ENCODE measurements at regions not wholly inside any gene's neighbourhood (a gene's known extent, or its start where the extent isn't known, plus 50 kb on each side); places are given as distances from the start of the nearest gene placed in this dataset.

DNA sequence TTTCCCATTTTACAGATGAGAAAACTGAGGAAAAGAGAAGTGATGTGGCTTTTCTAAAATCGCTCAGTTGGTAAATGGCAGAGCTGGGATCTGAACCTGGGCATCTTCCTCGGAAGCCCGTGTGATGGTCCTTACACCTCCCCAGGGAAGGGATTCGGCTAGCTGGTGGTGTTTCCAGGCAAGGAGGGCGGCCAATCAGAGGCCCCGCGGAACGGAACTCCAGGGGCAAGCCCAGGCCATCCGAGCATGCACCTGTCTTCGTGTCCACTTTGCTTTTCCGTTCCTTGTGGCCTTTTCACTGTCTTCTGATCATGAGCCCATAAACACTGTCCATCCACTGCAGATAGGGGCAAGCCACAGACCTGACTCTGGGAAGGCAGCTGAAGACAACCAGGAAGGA is 114.8 kb upstream of the TMEM132D start:
- Mint-ChIP-seq H3K9me3 (no peaks in the 10 kb centered on the region), H3K4me3 (no peak overlapping the region), H3K27me3 (peaks cover 16% of the 10 kb centered on the region), H3K27ac (no peak overlapping the region), H3K4me1 (ENCODE audit: low read depth) (no peaks in the 10 kb centered on the region), H3K36me3 (ENCODE audit: low read depth) (no peaks in the 10 kb centered on the region)
- H3K36me3 ChIP-seq (ENCODE audit: insufficient read depth, low read length), result no peaks in the 10 kb centered on the region
- H3K27ac ChIP-seq (ENCODE audit: low read depth in 1 of 2, low read length in 2 of 2), result no peak overlapping the region
- no peak for ATAC-seq (ENCODE audit: poor library complexity)
- TF ChIP-seq CTCF (IDR thresholded peaks at IDR 0.05), result no peak
- no peak for DNase-seq
- peaks cover 0 to 12% of the 10 kb centered on the region in 2 experiments for H3K9me3 ChIP-seq (ENCODE audit: control insufficient read depth in 1 of 2, insufficient read depth in 1 of 2, low read length in 2 of 2)
- peaks cover 4% of the 10 kb centered on the region for H3K4me1 ChIP-seq (ENCODE audit: insufficient read depth, low read length)
- ChIA-PET CTCF (interaction anchor here (0.8 kb wide), 1 partner anchor 8 kb away, joined by 3 read pairs; no protein-coding TSS in a partner anchor), POLR2A (no interaction called here)
- H3K27me3 ChIP-seq (ENCODE audit: control insufficient read depth in 1 of 2, insufficient read depth in 2 of 2, low read length in 2 of 2), result peaks cover 0 to 6% of the 10 kb centered on the region in 2 experiments
- intact Hi-C loops (cut with DNase I, micrococcal nuclease), result no loop called here
- no peak overlapping the region for H3K4me3 ChIP-seq (ENCODE audit: low read length)

DNA sequence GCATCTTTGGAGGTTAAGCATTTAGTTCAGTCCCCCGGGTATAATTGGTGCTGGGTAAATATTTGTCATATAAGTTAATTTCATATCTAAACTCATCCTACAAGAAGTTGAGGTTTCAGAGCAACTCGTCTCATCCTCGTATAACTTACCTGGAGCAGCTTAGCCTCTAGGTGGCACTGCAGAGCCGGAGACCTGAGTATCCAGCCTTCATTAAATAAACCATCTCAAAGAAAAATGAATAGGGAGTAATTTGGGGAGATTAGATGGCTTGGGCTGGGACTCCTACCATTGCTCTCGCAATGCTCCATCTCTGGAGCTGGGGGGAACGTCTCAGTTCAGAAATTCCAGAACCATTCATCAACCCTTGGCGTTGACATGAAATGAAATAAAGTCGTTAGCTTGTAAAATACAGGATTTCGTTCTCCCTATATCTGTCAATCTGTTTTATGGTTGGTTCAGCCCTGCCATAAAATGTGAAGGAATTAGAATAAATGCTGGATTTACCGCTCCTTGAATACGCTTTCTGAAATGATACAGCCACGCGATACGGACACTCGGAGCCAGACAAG is 122.9 kb upstream of the TMEM132D start:
- DNase-seq, result peak in 7 of 14 experiments; percentile 8 to 42 (median 16)
- Histone ChIP-seq H3K4me3 (ENCODE audit: low read length) (no peak overlapping the region), H3K36me3 (ENCODE audit: insufficient read depth, low read length) (no peaks in the 10 kb centered on the region), H3K27ac (ENCODE audit: low read depth in 1 of 2, low read length in 2 of 2) (no peak overlapping the region), H3K9me3 (ENCODE audit: control insufficient read depth in 1 of 2, insufficient read depth in 1 of 2, low read length in 2 of 2) (no peaks in the 10 kb centered on the region), H3K27me3 (ENCODE audit: control insufficient read depth in 1 of 2, insufficient read depth in 2 of 2, low read length in 2 of 2) (no peaks in the 10 kb centered on the region), H3K4me1 (ENCODE audit: insufficient read depth, low read length) (no peaks in the 10 kb centered on the region)
- Mint-ChIP-seq H3K27me3 (peaks cover 34% of the 10 kb centered on the region), H3K27ac (no peak overlapping the region), H3K4me3 (no peak overlapping the region), H3K36me3 (ENCODE audit: low read depth) (no peaks in the 10 kb centered on the region), H3K4me1 (ENCODE audit: low read depth) (no peaks in the 10 kb centered on the region), H3K9me3 (no peaks in the 10 kb centered on the region)
- intact Hi-C loops (cut with DNase I, micrococcal nuclease), result no loop called here
- CTCF ChIA-PET, result interaction anchor here (1.2 to 1.5 kb wide), 2 partner anchors 8 to 16 kb away, joined by 3 read pairs; no protein-coding TSS in a partner anchor
- peak; percentile 50 for TF ChIP-seq CTCF (IDR thresholded peaks at IDR 0.05)
- ATAC-seq (ENCODE audit: poor library complexity), result no peak
- POLR2A ChIA-PET, result no interaction called here

- no peaks in the 10 kb centered on the region for H3K4me1 Mint-ChIP-seq (ENCODE audit: low read depth)
- Histone ChIP-seq H3K36me3 (ENCODE audit: insufficient read depth, low read length) (no peaks in the 10 kb centered on the region), H3K4me1 (ENCODE audit: insufficient read depth, low read length) (no peaks in the 10 kb centered on the region), H3K4me3 (ENCODE audit: low read length) (no peak overlapping the region), H3K27ac (ENCODE audit: low read depth in 1 of 2, low read length in 2 of 2) (no peak overlapping the region), H3K27me3 (ENCODE audit: control insufficient read depth in 1 of 2, insufficient read depth in 2 of 2, low read length in 2 of 2) (no peaks in the 10 kb centered on the region), H3K9me3 (ENCODE audit: control insufficient read depth in 1 of 2, insufficient read depth in 1 of 2, low read length in 2 of 2) (no peaks in the 10 kb centered on the region)
- H3K27ac Mint-ChIP-seq, result no peak overlapping the region
- TF ChIP-seq CTCF (IDR thresholded peaks at IDR 0.05), result no peak
- CTCF ChIA-PET, result no interaction called here
- intact Hi-C loops (cut with DNase I, micrococcal nuclease), result no loop called here
- POLR2A ChIA-PET, result no interaction called here
- DNase-seq (no peak), ATAC-seq (ENCODE audit: poor library complexity) (no peak)
- H3K9me3 Mint-ChIP-seq, result no peaks in the 10 kb centered on the region
- peaks cover 40% of the 10 kb centered on the region for H3K27me3 Mint-ChIP-seq
- H3K36me3 Mint-ChIP-seq (ENCODE audit: low read depth), result no peaks in the 10 kb centered on the region
- H3K4me3 Mint-ChIP-seq, result no peak overlapping the region
These were observed 124.0 kb upstream of the TMEM132D start for GRCh38 chr12:130027798-130028197.

Measured in CD4-positive, alpha-beta T cell (primary cell).